ENCODE measurements at regions not wholly inside any gene's neighbourhood (a gene's known extent, or its start where the extent isn't known, plus 50 kb on each side); places are given as distances from the start of the nearest gene placed in this dataset.

DNA sequence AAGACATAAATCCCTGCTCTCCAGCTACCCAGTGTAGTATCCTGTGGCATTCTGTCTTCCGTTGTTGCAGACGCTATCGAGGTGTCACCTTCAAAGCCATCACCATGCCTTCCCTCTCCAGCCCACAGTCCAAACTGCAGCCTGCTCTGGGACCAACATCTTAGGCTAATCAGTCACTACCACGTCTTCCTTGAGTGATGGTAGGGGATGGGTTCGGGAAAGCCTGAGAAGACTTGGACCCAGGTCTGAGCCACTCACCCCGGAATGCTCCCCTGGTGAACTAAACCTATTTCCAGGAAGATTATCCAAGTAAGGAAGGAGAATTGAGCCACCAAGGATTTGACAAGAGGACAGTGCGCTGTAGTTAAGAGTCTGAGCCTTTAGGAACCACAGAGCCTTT lies 52.9 kb upstream of the IRX1 start:
- H3K4me3 ChIP-seq, result no peak overlapping the region
- H3K4me1 ChIP-seq (replicated peaks), result no peaks in the 10 kb centered on the region
- H3K27me3 ChIP-seq (replicated peaks), result no peaks in the 10 kb centered on the region
- H3K9me3 ChIP-seq (replicated peaks), result peaks cover 23% of the 10 kb centered on the region
- no peak overlapping the region for H3K27ac ChIP-seq
- no peak for DNase-seq (ENCODE audit: low read depth in 1 of 2, low spot score in 2 of 2)
- no peaks in the 10 kb centered on the region for H3K36me3 ChIP-seq

DNA sequence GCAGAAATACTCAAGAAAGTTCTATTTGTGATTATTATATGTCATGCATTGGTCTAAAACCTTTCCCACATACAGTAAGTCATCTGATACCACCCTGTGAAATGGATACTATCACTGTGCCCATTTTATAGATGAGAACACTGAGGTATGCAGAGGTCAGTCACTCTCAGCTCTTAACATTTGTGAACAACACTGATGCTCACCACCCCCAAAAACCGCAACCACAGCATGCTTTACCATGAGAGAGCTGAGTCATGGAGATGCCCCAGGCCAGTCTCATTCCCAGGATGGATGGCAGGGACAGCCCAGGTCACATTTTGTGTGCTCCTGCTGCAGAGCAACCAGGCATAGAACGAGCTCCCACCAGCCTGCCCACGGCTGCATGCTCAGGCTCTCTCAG lies 53.5 kb upstream of the IRX1 start:
- H3K27ac ChIP-seq, result no peak overlapping the region
- DNase-seq (ENCODE audit: low read depth in 1 of 2, low spot score in 2 of 2), result no peak
- no peak overlapping the region for H3K4me3 ChIP-seq
- H3K27me3 ChIP-seq (replicated peaks), result no peaks in the 10 kb centered on the region
- H3K4me1 ChIP-seq (replicated peaks), result no peaks in the 10 kb centered on the region
- peaks cover 29% of the 10 kb centered on the region for H3K9me3 ChIP-seq (replicated peaks)
- no peaks in the 10 kb centered on the region for H3K36me3 ChIP-seq

DNA sequence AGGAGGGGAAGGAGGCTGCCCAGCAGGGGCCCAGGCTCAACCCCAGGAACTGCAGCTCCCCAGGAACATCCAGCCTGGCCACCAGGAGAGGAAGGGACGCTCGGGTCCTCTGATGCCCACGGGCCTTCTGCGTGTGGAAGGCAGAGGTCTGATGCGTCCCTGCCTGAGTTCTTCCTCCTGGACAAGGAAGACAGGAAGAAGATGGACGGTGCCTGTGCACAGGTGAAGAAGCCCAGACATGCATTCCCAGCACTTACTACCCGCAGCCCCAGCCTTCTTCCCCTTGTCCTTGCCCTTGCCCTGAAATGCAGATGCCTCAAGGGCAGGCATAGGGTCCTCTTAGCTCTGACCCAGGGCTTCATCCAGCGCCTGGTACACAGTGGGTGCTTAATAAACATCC lies 56.7 kb upstream of the IRX1 start:
- Histone ChIP-seq H3K36me3 (no peaks in the 10 kb centered on the region), H3K27me3 (replicated peaks) (no peaks in the 10 kb centered on the region), H3K4me1 (replicated peaks) (no peaks in the 10 kb centered on the region), H3K4me3 (no peak overlapping the region), H3K9me3 (replicated peaks) (peaks cover 34% of the 10 kb centered on the region), H3K27ac (no peak overlapping the region)
- DNase-seq (ENCODE audit: low read depth in 1 of 2, low spot score in 2 of 2), result no peak

DNA sequence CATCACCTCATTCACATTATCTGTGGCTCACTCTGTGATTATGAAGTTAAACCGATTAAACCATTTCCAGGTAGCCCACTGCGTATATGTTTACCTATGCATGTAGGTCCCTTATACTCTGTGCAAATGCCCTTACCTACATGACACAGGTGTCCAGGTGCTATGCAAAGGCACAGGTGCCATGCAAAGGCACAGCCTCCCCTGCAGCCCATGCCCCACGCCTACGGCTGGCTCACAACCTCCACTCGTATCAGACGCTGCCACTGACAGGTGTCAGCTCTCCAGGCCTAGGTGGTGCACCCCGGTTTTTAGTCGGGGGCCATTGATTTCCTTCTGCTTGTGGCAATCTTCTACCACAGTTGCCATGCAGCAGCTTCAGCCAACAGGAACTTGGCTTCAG lies 57.7 kb upstream of the IRX1 start:
- no peak overlapping the region for H3K27ac ChIP-seq
- H3K4me3 ChIP-seq, result no peak overlapping the region
- no peak for DNase-seq (ENCODE audit: low read depth in 1 of 2, low spot score in 2 of 2)
- no peaks in the 10 kb centered on the region for H3K36me3 ChIP-seq
- H3K4me1 ChIP-seq (replicated peaks), result no peaks in the 10 kb centered on the region
- no peaks in the 10 kb centered on the region for H3K27me3 ChIP-seq (replicated peaks)
- H3K9me3 ChIP-seq (replicated peaks), result peaks cover 32% of the 10 kb centered on the region

DNA sequence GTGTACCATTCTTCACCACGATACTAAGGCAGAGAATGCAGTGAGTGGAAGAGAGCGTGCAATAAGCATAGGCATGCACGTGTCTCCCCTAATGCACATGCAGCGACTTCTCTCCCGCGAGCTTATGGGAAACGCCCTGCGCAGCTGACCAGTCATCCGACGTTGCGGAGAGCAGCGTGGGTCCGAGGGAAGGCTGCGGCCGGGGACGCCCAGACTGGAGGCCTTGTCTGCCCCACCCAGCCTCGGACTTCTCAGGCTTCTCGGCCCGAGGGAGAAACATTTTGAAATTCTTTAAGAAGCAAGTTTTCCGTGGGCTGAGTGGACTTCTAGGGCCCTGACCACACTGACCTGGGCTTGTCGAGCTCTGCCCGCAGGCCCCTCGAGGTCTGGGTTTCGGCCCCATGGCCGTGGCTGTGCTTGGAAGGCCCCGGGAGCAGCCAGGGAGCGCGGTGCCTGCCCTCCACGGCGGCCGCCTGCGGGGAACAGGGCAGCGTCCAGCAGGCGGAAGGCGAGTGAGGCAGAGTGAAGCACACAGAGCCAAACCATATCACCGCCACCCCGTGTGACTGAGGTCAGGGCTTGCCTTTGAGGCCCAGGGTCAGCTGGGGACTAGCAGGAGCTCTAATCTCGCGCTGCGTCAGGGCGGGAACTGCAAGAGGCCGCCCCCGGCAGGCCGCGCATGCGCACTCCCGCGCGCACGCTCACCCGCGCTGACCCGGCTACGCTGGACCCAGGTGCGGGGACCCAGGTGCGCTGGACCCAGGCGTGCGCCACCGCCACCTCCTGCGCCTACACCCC lies 60.0 kb upstream of the IRX1 start:
- Histone ChIP-seq H3K4me3 (no peak overlapping the region), H3K9me3 (replicated peaks) (peaks cover 35% of the 10 kb centered on the region), H3K36me3 (no peaks in the 10 kb centered on the region), H3K27ac (no peak overlapping the region), H3K4me1 (replicated peaks) (no peaks in the 10 kb centered on the region), H3K27me3 (replicated peaks) (no peaks in the 10 kb centered on the region)
- no peak for DNase-seq (ENCODE audit: low read depth in 1 of 2, low spot score in 2 of 2)

DNA sequence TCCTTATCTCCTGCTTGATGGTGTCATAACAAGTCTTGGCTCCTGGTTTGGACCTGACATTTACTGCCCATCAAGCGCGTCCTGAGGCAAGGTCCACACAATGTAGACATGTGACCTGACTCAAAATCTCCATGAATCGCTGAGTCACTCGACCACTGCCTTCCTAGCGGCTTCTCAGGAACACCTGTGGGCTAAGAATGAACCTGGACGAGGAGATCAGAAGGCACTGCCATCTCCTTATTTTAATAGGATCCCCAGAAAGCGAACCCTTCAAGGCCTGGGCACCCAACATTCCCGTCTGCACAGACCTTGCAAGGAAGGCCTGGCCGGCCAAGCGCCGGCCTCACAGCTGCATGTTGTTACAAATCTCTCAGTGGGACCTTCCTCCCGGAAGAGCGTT lies 60.6 kb upstream of the IRX1 start:
- H3K9me3 ChIP-seq (replicated peaks), result peaks cover 36% of the 10 kb centered on the region
- no peak overlapping the region for H3K4me3 ChIP-seq
- DNase-seq (ENCODE audit: low read depth in 1 of 2, low spot score in 2 of 2), result no peak
- no peak overlapping the region for H3K27ac ChIP-seq
- H3K36me3 ChIP-seq, result no peaks in the 10 kb centered on the region
- H3K4me1 ChIP-seq (replicated peaks), result no peaks in the 10 kb centered on the region
- no peaks in the 10 kb centered on the region for H3K27me3 ChIP-seq (replicated peaks)

DNA sequence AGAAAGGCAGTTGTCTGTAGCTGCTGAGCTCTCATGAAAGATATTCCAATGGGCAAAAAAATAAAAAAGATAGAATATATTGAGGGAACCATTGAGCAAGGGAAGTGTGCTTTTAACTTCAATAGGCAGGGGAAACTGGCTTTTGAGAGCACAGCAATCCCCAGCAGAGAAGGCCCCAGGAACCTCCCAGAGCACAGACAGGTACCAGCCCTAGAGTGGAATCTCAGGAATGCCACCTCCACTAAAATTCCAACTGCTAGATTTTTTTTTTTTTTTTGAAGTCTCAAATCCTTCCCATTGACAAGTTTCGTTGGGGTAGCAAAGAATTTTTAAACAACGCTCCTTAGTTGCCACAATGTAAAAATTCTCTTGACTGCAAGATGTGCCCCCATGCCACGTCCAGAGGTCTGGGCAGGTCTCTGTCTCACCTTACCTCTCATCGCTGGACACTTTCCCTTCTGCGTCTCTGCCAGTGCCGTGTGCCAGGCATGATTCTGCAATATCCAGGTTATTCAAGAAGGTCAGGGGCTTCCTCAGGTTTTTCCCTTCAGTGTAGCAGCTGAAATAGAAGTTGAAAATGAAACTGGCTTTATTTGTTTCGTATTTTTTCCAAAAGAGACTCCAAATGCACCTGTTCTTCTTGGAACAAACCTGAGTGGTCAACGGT lies 64.2 kb upstream of the IRX1 start:
- no peak overlapping the region for H3K27ac ChIP-seq
- no peak overlapping the region for H3K4me3 ChIP-seq
- H3K4me1 ChIP-seq (replicated peaks), result no peaks in the 10 kb centered on the region
- H3K27me3 ChIP-seq (replicated peaks), result no peaks in the 10 kb centered on the region
- H3K36me3 ChIP-seq, result no peaks in the 10 kb centered on the region
- DNase-seq (ENCODE audit: low read depth in 1 of 2, low spot score in 2 of 2), result no peak
- H3K9me3 ChIP-seq (replicated peaks), result peaks cover 24% of the 10 kb centered on the region

DNA sequence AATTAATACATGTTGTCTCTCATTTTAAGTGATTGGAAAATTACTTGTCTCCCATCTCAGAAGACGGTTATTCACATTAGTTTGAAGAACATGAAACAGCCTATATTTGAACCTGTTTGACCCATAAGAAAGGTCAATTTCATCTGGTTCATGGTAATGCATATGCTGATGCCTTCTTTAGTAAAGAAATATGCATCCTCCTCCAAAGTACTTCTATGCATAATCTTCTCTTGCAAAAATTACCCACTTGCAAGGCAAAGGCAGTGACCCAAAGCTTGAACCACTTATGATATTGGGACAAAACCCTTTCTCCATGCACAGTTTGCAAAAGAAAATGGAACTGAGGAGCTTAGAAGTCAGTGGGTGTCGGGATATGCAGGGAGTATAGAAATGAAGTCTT lies 65.4 kb upstream of the IRX1 start:
- Histone ChIP-seq H3K27me3 (replicated peaks) (no peaks in the 10 kb centered on the region), H3K36me3 (no peaks in the 10 kb centered on the region), H3K4me3 (no peak overlapping the region)

DNA sequence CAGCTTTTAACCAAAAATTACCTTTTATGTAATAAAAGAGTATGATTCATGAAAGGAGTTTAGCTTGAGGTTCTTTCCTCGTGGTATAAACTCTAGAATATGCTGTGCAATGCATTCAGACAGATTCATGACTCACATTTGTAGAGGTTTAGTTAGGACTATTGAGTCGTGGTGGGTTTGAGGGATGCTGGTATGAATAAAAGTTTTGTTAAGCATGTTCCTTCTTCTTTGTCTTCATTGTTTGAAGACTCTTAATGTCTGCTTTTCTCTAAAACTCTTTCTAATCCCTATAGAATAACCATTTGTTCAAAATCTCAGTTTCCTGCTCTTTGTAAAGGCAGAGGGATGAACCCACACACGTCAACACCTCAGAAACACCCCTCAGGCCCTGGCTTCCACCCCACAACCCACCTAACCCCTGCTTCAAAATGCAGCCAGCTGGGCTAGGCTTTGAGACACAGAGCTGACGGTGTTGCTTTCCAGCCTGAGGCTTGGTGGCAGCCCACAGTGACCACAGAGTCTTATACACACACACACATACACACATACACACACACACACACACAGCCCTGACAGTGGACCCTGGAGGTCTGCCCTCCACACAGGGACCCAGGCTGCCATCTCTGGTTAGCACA lies 69.0 kb upstream of the IRX1 start:
- H3K4me3 ChIP-seq, result no peak overlapping the region
- H3K9me3 ChIP-seq (replicated peaks), result peaks cover 30% of the 10 kb centered on the region
- DNase-seq (ENCODE audit: low read depth in 1 of 2, low spot score in 2 of 2), result no peak
- H3K27ac ChIP-seq, result no peak overlapping the region
- H3K36me3 ChIP-seq, result no peaks in the 10 kb centered on the region
- H3K4me1 ChIP-seq (replicated peaks), result no peaks in the 10 kb centered on the region
- H3K27me3 ChIP-seq (replicated peaks), result no peaks in the 10 kb centered on the region

More for the DNA sequence above, 65.4 kb upstream of the IRX1 start:
- no peak overlapping the region for H3K27ac ChIP-seq
- no peak for DNase-seq (ENCODE audit: low read depth in 1 of 2, low spot score in 2 of 2)
- H3K9me3 ChIP-seq (replicated peaks), result peaks cover 21% of the 10 kb centered on the region
- no peaks in the 10 kb centered on the region for H3K4me1 ChIP-seq (replicated peaks)

DNA sequence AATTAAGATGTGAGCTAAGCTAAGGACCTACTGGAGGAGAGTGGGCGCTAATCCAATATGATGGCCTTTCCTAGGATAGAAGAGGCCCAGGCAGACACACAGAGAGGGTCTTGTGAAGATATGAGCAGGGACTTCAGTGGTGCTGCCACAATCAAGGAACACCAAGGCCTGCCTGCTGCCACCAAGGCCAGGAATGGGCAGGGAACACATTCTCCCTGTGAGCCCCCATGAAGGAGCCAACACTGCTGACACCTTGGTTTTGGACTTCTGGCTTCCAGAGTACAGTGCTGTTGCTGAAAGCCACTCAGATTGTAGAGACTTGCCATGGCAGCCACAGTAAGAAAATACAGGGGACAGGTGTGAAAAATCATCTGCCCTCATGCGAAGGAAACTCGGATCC lies 73.1 kb upstream of the IRX1 start:
- Histone ChIP-seq H3K9me3 (replicated peaks) (peaks cover 48% of the 10 kb centered on the region), H3K36me3 (no peaks in the 10 kb centered on the region), H3K27me3 (replicated peaks) (no peaks in the 10 kb centered on the region), H3K4me1 (replicated peaks) (no peaks in the 10 kb centered on the region), H3K4me3 (no peak overlapping the region), H3K27ac (no peak overlapping the region)
- DNase-seq (ENCODE audit: low read depth in 1 of 2, low spot score in 2 of 2), result no peak

DNA sequence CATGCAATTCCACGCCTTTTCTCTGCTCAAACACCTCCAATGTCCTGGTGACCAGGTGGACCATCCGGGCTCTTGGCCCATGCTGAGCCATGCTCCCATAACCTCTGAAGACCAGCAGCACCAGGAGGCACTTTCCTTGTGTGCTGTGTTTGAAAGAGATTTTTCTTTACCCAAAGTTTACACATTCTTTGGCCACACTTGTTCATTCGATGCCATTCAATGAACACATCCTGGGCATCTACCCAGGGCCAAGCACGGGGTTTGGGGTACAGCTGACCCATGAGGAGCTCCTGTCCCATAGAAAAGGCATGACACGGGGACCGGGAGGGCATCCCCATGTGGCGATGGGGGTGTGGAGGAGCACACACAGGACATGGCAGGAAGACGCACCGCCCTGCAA lies 77.1 kb upstream of the IRX1 start:
- Histone ChIP-seq H3K9me3 (replicated peaks) (peaks cover 37% of the 10 kb centered on the region), H3K4me1 (replicated peaks) (no peaks in the 10 kb centered on the region), H3K36me3 (no peaks in the 10 kb centered on the region), H3K27me3 (replicated peaks) (no peaks in the 10 kb centered on the region), H3K4me3 (no peak overlapping the region), H3K27ac (no peak overlapping the region)
- DNase-seq (ENCODE audit: low read depth in 1 of 2, low spot score in 2 of 2), result no peak

DNA sequence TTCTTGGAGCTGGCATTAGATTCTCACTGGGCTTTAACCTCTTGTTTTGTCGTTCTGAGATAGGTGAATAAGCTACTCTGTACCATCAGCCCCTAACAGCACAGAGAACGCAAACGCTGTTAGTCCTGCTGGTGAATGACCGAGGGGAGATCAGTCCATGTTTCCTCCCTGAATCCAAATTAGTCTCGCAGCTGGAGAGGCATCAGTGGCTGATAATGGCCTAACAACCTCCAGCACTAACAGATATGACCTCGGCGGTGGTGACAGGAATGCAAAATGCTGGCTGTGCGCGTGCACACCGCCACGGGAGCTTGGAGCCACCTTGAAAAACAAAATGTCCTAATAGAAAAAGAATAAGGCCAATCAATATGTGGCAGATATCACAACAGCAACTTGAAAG lies 77.6 kb upstream of the IRX1 start:
- peaks cover 37% of the 10 kb centered on the region for H3K9me3 ChIP-seq (replicated peaks)
- H3K36me3 ChIP-seq, result no peaks in the 10 kb centered on the region
- no peak overlapping the region for H3K27ac ChIP-seq
- no peaks in the 10 kb centered on the region for H3K27me3 ChIP-seq (replicated peaks)
- H3K4me3 ChIP-seq, result no peak overlapping the region
- DNase-seq (ENCODE audit: low read depth in 1 of 2, low spot score in 2 of 2), result no peak
- no peaks in the 10 kb centered on the region for H3K4me1 ChIP-seq (replicated peaks)

DNA sequence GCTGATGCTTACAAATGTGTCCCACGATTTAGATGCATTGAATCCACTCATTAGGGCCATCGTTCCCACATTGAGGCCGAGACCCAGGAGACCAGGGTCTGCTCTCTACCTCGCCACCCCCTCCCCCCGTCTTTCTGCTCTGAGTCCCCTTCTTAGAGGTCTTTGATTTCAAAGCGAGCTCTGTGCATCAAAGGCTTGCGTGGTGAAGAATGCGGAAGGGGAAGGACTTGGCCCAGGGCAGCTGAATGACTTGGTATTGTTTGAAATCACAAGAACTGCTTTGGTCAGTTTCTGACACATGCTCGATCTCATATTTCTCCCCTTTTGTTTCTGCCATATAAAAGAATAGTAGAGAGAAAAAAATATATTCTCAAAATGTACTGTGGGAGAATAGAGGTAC lies 78.3 kb upstream of the IRX1 start:
- no peaks in the 10 kb centered on the region for H3K4me1 ChIP-seq (replicated peaks)
- DNase-seq (ENCODE audit: low read depth in 1 of 2, low spot score in 2 of 2), result no peak

DNA sequence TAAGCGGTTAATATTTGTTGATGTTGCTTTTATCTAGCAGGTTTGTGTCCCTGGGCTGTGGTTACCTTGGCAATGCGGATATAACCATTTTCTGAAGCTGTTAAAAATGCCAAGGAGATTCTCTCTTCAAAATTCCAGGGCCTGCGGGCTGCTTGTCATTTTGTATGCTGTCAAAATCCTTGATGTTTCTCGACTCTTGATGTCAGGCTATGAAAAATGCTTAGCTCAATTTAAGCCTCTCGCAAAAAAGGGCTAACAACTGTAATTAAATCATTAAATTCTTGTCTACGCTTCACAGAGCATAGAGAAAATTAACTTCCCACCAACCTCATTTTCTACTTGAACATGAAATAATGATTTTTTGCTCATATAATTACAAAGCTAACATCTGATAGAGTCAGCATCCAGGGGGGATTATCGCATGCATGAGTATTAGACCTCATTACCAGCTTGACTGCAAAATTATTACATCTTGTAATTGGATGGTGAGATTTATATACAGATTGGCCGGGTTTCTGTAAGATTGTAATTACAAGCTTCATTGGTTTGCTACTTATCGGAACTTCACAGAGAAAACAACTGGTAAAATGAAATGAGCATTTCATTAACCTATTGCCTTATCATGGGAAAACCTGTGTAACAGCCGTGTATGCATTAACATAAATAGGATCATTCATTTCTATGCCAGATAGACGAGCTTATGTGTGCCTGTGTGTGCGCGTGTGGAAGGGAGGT lies 83.1 kb upstream of the IRX1 start:
- Histone ChIP-seq H3K36me3 (no peaks in the 10 kb centered on the region), H3K27ac (no peak overlapping the region), H3K9me3 (replicated peaks) (peaks cover 17% of the 10 kb centered on the region), H3K4me3 (no peak overlapping the region), H3K4me1 (replicated peaks) (no peaks in the 10 kb centered on the region), H3K27me3 (replicated peaks) (no peaks in the 10 kb centered on the region)
- no peak for DNase-seq (ENCODE audit: low read depth in 1 of 2, low spot score in 2 of 2)

More for the DNA sequence above, 78.3 kb upstream of the IRX1 start:
- Histone ChIP-seq H3K27ac (no peak overlapping the region), H3K9me3 (replicated peaks) (peaks cover 35% of the 10 kb centered on the region), H3K36me3 (no peaks in the 10 kb centered on the region), H3K4me3 (no peak overlapping the region), H3K27me3 (replicated peaks) (no peaks in the 10 kb centered on the region)
